Transverse colon (tissue), 4 donors: ENCODE measurements at regions not wholly inside any gene's neighbourhood (a gene's known extent, or its start where the extent isn't known, plus 50 kb on each side); places are given as distances from the start of the nearest gene placed in this dataset.

Source experiments
- CTCF ChIP-seq, 5 experiments: fragments of 200-600 bp in 3 of 5; fragments of 450-650 bp in 2 of 5; sonication (generic) in 3 of 5; IDR thresholded peaks; 1 replicate in 2 of 5; 2 replicates in 3 of 5; pipeline ENCODE4 v1.5.1; 2016 to 2017; ENCODE audit warnings: antibody characterized with exemption in 5 of 5, inconsistent platforms in 3 of 5, mild to moderate bottlenecking in 2 of 5, moderate library complexity in 1 of 5
- EP300 ChIP-seq: sonication (generic); formaldehyde crosslinking; IDR thresholded peaks from one replicate; pipeline ENCODE4 v1.6.1; 2017; ENCODE audit warnings: antibody characterized with exemption, low read depth
- POLR2A ChIP-seq: fragments of 450-650 bp; IDR thresholded peaks from one replicate; pipeline ENCODE4 v1.6.1; 2016; ENCODE audit warnings: antibody characterized with exemption, mild to moderate bottlenecking, moderate library complexity
- POLR2AphosphoS5 ChIP-seq, 3 donors: sonication (generic); formaldehyde crosslinking; IDR thresholded peaks; one replicate each; pipeline ENCODE4 v1.6.1; 2016; ENCODE audit warnings: antibody characterized with exemption in 3 of 3

DNA sequence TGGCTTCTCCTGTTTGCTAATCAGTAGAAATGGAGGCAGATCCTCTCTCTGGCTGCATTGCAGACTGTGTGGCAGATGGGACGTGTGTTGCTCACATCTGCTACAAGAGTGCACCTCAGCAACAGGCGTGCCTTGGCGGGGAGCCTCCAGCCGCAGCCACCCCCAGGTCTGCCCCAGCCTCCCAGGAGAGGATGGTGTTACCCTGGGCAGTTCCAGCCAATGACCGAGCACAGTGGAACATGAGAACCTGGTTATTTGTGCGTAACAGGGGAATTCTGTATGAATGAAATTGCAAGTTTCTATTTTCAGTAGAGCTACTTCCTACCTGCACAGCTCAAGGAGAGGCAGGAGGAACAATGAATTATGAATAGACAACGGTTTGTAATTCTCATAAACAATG is 130.6 kb upstream of the CBLN2 start:
- TF ChIP-seq CTCF (IDR thresholded peaks at IDR 0.05) (no peak), EP300 (no peak), POLR2A (no peak), POLR2AphosphoS5 (IDR thresholded peaks at IDR 0.05) (no peak)
